GM10248 (cell line): ENCODE measurements at regions not wholly inside any gene's neighbourhood (a gene's known extent, or its start where the extent isn't known, plus 50 kb on each side); places are given as distances from the start of the nearest gene placed in this dataset.
"Not testable (repeated sequence)": the region's sequence is repeated elsewhere in the genome, so short reads cannot be mapped to it uniquely, and the experiment has no call there.

ENCODE experiments used
- CTCF ChIA-PET: fragments of 300-600 bp; sonication (Branson Sonifier 250); formaldehyde crosslinking; extraction: SDS; loops from one replicate; lab custom pipeline; 2021; ENCODE audit warnings: antibody characterized with exemption; lab: Yijun Ruan, JAX
- POLR2A ChIA-PET: fragments of 350-650 bp; sonication (Branson Sonifier 250); formaldehyde crosslinking; extraction: SDS; loops from one replicate; lab custom pipeline; 2020; ENCODE audit warnings: antibody characterized with exemption; lab: Yijun Ruan, JAX
- DNase-seq: peaks from one replicate; pipeline ENCODE4 v3.0.0; 2012; ENCODE audit errors: extremely low spot score
- TF ChIP-seq, protein P1 (sequence below): IDR thresholded peaks from 2 replicates; pipeline ENCODE4 v1.5.1; 2012; ENCODE audit warnings: mild to moderate bottlenecking, low read depth; ENCODE audit errors: extremely low read depth, missing control alignments, control extremely low read depth

DNA sequence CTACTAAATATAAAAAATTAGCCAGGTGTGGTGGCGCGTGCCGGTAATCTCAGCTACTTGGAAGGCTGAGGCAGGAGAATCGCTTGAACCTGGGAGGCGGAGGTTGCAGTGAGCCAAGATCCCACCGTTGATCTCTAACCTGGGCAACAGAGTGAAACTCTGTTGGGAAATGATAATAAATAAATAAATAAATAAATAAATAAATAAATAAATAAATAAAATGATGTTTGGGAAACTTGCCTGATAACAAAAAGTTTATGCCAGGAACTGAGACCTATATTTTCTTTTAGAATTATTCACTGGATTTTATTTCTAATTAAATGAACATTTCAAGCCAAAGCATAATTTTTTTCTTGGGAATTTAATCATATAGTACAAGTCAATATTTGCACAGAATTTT is 189.3 kb upstream of the CTNND2 start:
- ChIA-PET CTCF (no interaction called here), POLR2A (no interaction called here)
- TF ChIP-seq, protein P1, sequence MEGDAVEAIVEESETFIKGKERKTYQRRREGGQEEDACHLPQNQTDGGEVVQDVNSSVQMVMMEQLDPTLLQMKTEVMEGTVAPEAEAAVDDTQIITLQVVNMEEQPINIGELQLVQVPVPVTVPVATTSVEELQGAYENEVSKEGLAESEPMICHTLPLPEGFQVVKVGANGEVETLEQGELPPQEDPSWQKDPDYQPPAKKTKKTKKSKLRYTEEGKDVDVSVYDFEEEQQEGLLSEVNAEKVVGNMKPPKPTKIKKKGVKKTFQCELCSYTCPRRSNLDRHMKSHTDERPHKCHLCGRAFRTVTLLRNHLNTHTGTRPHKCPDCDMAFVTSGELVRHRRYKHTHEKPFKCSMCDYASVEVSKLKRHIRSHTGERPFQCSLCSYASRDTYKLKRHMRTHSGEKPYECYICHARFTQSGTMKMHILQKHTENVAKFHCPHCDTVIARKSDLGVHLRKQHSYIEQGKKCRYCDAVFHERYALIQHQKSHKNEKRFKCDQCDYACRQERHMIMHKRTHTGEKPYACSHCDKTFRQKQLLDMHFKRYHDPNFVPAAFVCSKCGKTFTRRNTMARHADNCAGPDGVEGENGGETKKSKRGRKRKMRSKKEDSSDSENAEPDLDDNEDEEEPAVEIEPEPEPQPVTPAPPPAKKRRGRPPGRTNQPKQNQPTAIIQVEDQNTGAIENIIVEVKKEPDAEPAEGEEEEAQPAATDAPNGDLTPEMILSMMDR = no peak
- DNase-seq = no peak

DNA sequence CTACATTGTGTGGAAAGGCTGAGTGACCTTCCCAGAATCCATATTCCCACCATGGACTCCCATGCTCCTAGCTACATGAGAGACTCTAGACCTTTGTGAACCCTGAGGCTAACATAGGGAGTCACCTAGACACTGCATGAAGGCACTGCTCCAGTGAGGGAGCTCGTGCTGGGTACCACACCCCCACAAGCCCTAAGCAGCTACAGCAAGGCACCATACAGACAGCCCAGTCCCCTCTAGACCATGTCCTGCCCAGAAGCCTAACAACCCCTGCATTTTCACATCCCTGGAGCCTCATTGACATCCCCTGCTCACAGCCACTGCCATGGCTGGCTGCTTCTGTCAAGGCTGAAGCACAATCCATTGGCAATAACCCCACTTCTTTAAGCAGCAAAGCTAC is 176.5 kb upstream of the CTNND2 start:
- ChIA-PET CTCF (no interaction called here), POLR2A (no interaction called here)
- DNase-seq = no peak
- TF ChIP-seq, protein P1 = no peak

- DNase-seq, CTCF ChIA-PET, POLR2A ChIA-PET: not testable (repeated sequence)
Observed at GRCh38 chr5:12078286-12078685, 174.0 kb upstream of the CTNND2 start.

DNA sequence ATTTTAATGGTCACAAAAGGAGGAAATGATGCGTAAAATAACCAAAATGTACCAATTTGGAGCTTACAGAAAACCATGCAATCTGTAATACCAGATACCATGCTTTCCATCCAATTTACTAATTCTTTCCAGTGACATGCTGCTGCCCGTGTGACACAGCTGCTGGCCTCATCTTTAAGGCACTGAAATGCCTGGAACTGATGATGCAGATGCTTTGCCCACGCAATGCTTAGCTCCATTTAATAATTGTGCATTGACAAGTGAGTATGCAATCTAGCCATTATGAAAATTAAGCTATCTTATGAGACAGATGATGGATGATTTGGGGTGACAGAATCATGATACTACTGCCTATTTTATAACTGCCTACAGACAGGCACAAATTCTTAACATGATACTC is 169.2 kb upstream of the CTNND2 start:
- CTCF ChIA-PET = no interaction called here
- no peak for DNase-seq
- POLR2A ChIA-PET = no interaction called here
- TF ChIP-seq, protein P1 = no peak

- DNase-seq = no peak
- ChIA-PET CTCF (interaction anchor here (1.4 kb wide), 1 partner anchor 10 kb away, joined by 3 read pairs; no protein-coding TSS in a partner anchor), POLR2A (no interaction called here)
- TF ChIP-seq, protein P1 = no peak
Observed at GRCh38 chr5:12072441-12072840, 168.2 kb upstream of the CTNND2 start.

GRCh38 chr5:12071455-12071854 is 167.2 kb upstream of the CTNND2 start:
- TF ChIP-seq, protein P1 = no peak
- CTCF ChIA-PET = interaction anchor here (1.4 kb wide), 1 partner anchor 9 kb away, joined by 3 read pairs; no protein-coding TSS in a partner anchor
- POLR2A ChIA-PET = no interaction called here
- no peak for DNase-seq

DNA sequence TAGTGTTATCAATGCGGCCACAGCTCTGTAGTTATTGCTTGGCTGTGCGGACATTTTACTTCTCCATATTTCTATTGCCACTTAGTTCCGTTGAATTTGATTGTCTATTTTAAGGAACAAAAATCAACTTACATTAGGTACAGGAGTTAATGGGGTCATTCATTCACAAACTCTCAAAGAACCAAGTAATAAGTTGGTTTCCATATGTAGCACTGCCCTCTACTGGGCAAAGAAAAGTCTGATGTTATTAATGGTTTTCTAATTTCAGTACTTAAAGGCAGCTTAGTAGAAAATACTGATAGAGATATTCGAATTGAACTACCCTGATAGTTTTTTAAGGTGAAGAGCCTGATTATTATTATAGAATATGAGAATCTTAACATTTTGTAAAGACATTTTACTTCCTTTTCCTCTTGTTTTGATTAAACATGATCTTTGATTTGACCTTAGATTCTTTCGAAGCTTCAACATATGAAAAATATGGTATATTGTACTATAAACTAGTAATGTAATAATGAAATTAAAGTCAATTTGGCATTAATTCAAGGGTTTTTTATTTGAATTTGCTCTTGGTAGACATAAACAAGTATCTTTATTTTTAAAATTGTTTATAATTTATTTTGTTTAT is 119.5 kb upstream of the CTNND2 start:
- ChIA-PET POLR2A (no interaction called here), CTCF (interaction anchor here (1.2 to 4.9 kb wide), 7 partner anchors 10 to 1569 kb away, joined by 3 to 15 read pairs (median 3); no protein-coding TSS in a partner anchor)
- TF ChIP-seq, protein P1 = peak; percentile 46
- DNase-seq = peak; percentile 11
